Ammon's horn (tissue), 1 donor: ENCODE measurements at regions not wholly inside any gene's neighbourhood (a gene's known extent, or its start where the extent isn't known, plus 50 kb on each side); places are given as distances from the start of the nearest gene placed in this dataset.
"Not testable (repeated sequence)": the region's sequence is repeated elsewhere in the genome, so short reads cannot be mapped to it uniquely, and the experiment has no call there.

Experiments used
- DNase-seq: peaks from one replicate; pipeline ENCODE4 v3.0.0-alpha.2; 2016; ENCODE audit warnings: low spot score

DNA sequence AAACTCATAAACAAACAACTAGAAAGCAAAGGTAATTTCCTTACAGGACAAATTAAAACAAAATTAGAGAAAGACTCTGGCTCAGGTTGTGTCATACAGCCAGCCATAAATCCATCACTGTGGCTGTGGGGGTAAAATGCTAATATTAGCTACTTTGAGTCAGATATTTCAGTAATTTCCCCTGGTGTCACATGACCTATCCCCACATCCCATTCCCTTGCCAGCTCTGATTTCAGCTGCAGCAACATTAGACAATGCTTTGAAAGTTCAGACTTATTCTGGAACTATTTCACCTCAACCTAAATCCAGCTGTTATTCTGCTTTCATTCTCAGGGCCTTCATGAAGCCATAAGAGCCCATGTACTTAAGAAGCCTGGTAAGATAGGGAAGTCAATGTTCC, 55.3 kb downstream of the RPL10L start:
- no peak for DNase-seq

DNA sequence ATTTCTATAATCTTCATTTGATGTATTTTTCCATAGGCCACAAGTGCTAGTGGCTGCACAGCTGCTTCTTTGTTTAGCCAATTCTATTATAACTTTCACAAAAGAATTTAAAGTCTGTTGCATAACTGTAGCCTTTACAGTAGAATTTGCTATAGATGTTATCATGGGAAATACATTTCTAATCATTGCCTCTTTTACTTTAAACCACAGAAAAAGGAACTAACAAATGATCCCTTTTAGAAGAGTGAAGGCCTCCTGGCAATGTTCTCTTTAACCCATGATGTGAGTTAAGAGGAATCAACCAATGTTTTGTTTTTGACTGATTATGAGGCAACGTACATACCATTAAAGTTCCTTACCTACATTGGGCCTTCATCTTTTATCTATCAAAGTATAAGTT, 68.8 kb downstream of the RPL10L start:
- no peak for DNase-seq

DNA sequence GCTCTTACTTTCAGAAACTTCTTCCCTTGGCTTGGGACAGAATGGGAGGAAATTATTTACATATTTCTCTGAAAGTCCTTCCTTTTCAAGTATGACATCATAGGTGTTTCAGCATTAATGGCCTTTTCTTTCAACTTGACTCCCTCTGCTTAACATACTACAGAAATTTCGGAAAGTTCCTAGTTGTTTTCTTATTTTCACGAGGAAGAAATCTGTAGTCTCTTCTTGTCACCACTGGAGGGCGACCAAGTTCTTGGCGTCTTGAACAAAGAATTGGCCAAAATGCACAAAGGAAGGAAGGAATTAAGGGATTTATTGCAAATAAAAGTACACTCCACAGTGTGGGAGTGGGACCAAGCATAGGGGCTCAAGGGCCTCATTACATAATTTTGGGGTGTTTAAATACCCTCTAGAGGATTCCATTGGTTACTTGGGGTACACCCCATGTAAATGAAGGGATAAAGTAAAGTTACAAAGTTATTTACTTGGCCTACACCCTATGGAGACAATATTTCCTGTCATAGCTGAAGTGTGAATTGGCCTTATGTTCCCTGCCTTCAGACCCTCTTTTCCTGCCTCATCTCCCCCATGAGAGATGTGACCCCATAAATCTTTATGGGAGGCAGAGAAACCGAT, 70.4 kb downstream of the RPL10L start:
- DNase-seq: peak; percentile 51

DNA sequence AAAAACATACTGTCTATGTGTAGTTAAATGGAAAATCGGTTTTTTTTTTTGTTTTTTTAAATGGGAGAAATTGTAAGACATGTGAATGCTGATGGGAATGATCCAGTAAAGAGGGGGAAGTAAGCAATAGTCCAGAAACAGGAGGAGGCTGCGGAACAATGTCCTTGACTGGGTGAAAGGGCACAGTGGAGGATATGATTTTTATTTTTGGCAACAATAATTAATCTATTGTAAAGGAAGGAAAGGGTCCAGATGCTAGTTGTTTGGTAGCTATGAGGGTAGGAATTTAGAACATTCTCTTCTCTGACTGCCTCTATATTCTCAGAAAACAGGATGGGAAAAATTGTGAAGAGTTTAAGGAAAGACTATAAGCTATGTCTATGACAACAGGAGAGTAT, 76.6 kb downstream of the RPL10L start:
- no peak for DNase-seq

DNA sequence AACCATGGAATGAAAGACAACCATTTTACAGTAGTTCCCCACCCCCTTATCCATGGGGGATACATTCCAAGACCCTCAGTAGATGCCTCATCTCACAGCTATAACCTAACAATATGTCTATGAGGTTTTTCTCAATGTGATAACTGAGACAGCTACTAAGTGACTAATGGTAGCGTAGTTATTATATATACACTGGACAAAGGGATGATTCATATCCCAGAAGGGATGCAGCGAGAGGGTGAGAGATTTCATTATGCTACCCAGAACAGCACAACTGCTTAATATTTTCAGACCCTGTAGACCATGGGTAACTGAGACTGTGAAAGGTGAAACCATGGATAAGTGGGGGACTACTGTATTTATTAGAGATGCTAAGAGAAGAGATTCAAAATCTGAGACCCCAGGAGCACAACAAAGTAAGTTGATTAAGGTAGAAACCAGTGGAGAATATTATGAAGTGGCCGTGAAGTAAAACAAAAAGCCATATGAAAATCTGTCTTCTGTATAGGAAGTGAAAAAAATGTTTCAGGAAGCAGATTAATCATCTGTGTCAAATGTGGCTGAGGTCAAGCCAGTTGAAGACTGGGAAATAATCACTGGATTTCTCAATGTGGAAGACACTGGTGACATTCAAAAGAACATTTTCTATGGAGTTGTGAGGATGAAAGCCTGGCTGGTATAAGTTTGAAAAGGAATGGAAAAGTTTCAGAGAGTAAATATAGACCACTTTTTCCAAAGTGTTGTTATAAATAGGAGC, 77.2 kb downstream of the RPL10L start:
- DNase-seq: no peak

DNA sequence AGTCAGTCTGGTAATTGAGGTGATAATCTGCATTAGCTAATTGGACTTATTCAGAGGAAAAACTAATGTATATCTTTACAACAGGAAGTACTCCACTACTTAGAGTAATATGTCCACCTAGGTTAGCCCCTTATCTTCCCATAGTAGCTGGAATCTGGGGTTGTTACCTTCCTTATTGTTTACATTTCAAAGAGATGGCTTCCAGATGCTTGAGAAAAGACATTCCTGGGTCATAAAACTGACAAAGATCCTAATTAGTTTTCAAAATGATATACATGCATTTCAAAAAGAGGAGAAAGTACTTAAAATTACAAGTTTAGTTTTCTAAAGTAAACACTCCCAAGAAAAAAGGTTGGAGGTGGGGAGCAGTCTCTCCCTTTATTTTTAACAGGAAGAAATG, 78.1 kb downstream of the RPL10L start:
- DNase-seq: no peak

DNA sequence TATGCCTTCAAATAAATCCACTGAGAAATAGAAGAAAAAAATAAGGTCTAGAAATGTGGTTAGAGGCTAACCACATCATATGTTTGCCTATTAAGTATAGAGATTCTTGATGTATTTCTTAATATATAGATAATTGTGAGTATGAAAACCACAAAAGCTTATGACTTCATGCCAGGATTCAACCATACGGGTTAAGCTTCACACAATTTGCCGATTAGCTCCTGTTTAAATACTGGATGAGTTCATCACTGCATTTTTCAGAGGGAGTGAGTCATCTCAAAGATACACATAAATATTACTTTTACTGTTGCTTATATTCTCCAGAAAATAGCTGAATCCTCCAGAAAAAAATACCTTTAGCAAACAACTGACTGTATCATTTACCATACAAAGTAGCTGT, 79.6 kb downstream of the RPL10L start:
- no peak for DNase-seq

DNA sequence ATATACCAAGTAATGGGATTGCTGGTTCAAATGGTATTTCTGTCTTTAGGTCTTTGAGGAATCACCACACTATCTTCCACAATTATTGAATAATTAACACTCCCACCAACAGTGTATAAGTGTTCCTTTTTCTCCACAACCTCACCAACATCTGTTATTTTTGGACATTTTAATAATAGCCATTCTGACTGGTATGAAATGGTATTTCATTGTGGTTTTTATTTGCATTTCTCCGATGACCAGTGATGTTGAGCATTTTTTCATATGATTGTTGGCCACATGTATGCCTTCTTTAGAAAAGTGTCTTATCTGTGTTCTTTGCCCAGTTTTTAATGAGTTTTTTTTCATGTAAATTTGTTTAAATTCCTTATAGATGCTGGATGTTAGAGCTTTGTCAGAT, 83.4 kb downstream of the RPL10L start:
- DNase-seq: not testable (repeated sequence)

DNA sequence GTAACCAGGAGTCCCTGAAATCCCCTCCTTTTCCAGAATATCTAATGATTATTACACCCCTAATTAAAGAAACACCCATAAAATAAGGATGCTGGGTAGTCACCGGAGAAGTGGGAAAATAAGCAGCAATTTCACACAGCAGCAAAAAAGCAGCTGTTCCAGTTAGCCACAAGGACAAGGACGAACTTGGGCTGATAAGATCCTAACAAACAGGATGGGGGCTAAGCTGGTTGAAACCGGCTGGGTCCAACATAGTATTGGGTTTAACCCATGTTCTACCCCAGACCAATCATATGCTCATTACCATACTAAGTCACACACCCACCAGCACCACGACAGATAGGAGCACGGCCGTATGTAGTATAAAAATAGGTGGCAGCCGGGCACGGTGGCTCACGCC, 100.7 kb downstream of the RPL10L start:
- DNase-seq: no peak

DNA sequence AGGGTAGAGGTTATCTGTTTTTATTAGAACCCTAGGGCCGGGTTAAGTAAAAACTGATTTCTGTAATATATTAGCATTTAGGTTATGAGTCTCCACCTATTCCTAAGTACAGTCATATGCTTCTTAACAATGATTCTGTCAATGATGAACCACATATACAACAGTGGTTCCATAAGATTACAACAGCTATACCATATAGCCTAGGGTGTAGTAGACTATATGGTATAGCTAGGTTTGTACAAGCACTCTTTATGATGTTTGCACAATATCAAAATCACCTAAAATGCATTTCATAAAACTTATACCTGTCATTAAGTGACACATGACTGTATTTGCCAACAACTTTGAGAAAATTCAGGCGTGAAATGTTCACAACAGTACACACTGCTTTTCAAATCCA, 110.6 kb downstream of the RPL10L start:
- DNase-seq: no peak

DNA sequence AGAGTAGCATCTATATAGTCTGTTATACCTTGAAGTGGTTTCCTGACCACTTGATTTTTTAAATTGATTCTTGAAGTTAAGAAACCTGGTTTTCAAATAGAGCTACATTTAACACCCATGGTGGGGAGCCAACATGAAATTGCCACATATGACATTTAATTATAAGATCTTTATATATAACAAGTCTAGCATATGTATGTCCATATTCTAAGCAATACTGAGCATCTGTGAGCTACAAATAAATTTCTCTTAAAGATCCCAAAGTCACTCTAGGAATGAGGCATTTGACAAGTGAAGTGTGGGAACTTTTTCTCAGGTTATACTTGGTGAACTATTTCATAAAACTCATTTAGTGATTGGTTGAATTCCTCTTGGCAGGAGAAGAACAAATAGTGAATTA, 132.5 kb downstream of the RPL10L start:
- no peak for DNase-seq

DNA sequence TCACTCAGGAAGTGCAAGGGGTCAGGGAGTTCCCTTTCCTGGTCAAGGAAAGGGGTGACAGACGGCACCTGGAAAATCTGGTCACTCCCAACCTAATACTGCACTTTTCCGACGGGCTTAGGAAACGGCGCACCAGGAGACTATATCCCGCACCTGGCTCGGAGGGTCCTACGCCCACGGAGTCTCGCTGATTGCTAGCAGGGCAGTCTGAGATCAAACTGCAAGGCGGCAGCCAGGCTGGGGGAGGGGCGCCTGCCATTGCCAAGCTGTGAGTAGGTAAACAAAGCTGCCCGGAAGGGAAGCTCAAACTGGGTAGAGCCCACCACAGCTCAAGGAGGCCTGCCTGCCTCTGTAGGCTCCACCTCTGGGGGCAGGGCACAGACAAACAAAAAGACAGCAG, 142.8 kb downstream of the RPL10L start:
- DNase-seq: not testable (repeated sequence)

DNA sequence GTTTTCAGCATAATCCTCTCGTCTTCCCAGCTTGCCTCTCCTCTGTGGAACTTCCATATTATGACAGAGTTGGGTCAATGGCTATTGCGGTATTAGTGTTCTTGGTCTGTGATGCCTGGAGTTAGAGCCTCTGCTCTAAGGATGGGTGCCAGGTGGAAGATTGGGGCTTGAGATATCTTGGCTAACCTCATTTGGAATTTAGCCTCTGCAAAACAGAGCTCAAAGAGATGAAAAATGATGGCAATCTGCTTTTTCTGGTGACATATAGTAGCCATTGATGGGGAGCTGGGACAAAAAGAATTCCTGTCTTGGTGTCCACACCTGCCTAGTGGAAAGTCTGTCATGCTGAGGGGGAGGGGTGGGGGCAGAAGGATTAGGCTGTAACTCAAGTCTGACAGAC, 152.1 kb downstream of the RPL10L start:
- no peak for DNase-seq

DNA sequence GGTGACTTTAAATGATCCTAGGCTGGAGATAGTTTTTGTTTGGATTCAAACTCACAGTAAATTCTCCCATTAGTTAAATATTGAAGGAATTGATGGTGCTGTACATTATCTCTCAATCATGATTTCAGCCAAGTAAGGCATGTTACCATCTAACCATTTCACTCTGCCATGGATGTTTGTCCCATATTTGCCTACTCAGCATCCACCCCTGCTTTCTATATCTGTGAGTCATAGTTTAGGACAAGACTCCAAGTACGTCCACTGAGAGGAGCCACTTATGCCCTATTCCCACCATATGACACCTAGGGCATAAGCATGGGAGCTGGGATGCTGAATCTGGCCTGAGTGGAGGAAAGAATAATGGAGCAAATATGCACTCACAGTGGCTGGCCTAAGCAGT, 155.2 kb downstream of the RPL10L start:
- no peak for DNase-seq

DNA sequence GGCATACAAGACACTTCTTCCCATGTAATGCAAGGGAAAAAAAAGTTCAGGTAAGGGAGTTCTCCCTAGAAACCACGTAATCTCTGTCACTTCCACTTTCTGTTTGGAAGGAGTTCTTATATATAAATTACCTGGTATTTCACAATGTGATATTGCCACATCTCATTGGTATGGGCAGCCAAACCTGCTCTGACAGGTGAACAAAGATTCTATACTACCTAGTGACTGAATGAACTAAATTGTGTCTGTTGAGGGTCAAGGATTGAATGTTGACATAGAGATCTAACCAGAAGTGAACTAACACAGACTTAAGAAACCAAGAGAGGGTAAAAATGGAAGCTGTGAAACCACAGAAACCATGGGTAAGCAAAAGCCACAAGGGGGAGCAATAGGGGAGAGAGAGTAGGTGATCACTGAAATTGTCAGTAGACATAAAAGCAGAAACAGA, 161.3 kb downstream of the RPL10L start:
- DNase-seq: no peak

DNA sequence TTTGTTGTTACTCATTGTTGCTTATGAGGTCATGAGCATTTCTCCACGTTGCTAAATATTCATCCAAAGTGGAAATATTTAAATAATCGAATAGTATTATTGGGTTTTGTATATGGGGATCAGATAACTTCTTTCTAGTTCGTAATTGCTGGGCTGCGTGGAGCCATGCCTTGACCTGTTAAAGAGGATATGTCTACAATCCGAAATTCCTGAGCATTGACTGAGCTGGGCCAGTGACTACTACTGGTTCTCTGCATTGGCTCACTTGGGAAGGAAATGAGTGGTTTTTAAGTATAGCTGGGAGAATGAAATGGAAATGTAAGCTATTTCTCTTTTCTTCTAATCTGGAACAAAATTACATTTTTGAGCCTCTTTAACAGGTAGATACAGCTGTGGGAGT, 163.2 kb downstream of the RPL10L start:
- no peak for DNase-seq

DNA sequence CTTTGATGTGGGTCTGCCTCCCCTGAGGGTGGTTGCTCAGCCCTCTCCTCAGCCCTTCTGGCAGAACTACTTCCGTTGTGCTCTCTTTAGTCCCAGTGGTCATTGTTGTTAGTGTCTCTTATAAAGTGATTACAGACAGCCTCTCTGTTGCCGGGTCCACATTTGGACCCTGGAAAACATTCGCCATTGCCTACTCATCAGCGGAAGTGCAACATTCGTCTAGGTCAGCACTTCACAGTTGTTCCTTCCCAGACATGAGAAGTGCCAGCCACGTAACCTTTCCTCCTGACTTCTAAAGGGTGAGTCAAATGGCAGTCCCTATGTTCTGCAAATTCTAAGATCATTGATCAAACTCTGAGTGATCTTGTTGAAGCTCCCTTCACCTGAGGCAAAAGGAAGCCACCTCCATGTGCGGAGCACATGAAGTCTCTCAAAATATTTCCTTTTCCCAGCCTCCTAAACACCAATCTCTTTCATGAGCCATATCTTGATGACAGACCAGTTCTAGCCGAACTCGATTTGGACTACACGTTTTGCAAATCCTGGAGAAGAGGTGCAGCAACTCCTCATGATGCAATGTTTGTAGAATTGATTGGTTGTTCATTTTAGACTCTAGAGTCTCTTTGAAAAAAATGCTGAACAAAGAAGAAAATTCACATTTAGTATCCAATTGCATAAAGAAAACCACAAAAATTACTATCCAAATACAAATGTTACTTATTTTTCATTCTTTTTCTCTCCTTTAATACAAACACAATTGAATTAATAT, 163.8 kb downstream of the RPL10L start:
- no peak for DNase-seq

DNA sequence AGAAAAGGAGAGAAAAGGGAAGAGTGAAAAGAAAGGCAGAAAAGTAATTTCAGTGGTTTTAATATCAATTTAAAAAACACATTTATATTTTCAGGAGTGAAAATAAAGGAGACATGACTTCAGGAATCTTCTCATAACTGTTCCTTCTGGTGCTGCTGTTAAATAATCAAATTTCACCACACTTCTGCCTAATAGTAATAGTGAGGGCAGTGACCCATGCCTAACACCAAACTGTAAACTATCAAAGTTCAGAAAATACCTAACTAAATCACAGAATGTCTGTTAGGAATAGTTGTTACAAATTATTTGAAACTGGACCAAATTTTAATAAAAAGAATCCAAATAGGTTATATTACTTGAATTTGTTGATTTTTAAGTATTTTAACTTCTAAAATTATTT, 169.4 kb downstream of the RPL10L start:
- no peak for DNase-seq

DNA sequence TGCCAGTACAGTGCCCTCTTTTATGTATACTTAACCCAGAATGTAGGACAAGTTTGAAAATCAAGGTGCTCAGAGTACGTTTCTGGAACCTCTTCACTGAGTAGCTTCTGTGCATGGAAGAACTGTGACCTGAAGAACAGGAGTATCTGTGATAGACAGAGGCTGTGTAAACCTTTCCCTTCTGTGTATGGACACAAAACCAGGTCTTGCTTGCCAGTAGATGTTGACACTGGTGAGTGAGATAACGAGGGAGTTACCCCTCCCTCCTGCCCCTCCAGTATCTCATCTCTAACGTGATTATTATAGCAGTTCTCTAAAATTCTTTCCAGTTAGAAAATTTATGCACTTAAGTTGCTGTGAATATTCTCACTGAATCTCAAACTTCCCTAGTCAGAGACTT, 170.8 kb downstream of the RPL10L start:
- no peak for DNase-seq

DNA sequence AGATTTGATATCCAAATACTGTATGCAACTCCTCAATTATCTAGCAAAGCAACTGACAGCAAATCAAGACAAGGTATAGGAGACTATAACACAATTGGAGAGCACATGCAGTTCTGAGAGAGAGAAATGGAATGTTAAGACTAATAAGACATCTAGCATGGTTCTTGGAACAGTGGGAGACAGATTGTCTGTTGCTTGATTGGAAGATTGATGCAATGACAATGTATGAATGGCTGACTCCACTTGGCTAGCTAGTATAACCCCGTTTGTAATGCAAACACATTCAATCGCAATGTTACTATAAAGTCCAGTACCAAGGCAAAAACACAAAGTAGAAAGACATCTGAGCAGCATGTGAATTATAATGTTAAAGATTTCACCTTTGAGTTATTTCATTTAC, 179.3 kb downstream of the RPL10L start:
- no peak for DNase-seq

DNA sequence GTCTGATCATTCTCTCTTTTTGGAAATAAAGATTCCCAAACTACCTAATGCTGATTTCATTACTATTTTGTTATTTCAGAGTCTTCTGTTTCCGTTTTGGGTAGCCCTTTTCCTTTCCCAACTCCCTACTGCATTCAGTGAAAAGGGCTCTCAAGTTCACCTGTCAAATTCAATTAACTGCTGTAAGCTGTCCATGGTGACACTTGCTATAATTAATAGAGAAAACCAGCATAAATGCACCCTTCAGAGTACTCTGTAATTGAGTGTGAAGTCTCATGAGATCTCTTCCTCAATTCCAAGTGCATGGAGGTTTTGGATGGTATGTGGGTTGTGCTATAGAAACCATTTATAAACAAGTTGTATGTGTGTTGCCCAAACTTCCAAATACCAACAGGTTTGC, 187.2 kb downstream of the RPL10L start:
- no peak for DNase-seq

DNA sequence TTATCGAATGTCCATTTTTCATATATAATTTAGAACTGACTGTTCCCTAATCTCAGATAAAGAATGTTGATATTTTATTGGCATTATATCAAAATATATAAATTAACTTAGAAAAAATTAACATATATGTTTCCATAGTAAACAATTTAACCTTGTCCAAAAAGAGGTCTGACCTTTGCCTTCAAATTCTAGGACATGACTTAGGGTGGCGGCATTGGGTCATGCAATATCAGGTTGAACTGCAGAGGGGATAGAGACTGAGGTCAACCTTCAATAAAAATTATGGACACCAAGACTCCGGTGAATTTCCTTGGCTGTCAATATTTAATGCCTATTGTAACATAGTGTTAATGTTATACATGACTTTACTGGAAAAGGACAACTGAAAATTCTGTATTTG, 199.8 kb downstream of the RPL10L start:
- DNase-seq: no peak

DNA sequence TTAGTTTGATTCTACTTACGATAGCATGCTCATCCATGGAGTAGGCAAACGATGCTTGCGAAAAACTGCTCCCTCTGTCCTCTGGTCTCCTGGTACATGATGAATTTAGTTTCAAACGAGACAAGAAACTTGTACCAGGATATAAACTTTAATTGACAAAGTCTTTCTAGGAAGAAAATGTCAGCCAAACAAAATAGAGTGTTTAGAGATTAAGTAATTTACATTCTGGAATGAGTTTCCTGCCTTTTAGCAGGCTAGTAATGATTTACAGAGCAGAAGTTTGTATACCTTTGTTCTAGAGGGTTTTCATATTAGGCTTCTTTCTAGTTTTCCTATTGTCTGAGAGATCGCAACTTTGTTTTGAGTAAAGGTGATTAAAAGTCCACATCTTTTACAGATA, 206.9 kb downstream of the RPL10L start:
- no peak for DNase-seq
